PC-9 (cell line): ENCODE measurements at regions not wholly inside any gene's neighbourhood (a gene's known extent, or its start where the extent isn't known, plus 50 kb on each side); places are given as distances from the start of the nearest gene placed in this dataset.

Experiments used
- BruUV-seq: library from RNA; stranded (reverse); fragments of 400-500 nt; replicated peaks from 2 replicates; lab custom pipeline; 2021; lab: Mats Ljungman, UMichigan
- CTCF ChIA-PET: fragments of 300-600 bp; sonication (Branson Sonifier 250); formaldehyde crosslinking; loops from one replicate; lab custom pipeline; 2022; ENCODE audit warnings: antibody characterized with exemption; lab: Charles Lee
- POLR2A ChIA-PET: fragments of 300-600 bp; sonication (Branson Sonifier 250); formaldehyde crosslinking; loops from one replicate; lab custom pipeline; 2022; ENCODE audit warnings: antibody characterized with exemption; ENCODE audit not compliant: unreplicated experiment; lab: Charles Lee
- DNase-seq, 2 experiments: peaks; one replicate each; pipeline versions ENCODE4 v3.0.0 to v3.0.0-alpha.2; 2015 to 2022; ENCODE audit warnings: mixed read lengths in 1 of 2
- H2AFZ ChIP-seq: fragments of 200-600 bp; sonication (generic); 2 replicates; pipeline ENCODE4 v1.8.1; 2017; ENCODE audit warnings: antibody characterized with exemption
- H3F3A ChIP-seq: fragments of 200-600 bp; sonication (generic); 2 replicates; pipeline ENCODE4 v1.8.1; 2017; ENCODE audit warnings: antibody characterized with exemption, mild to moderate bottlenecking, low read depth; ENCODE audit not compliant: insufficient read depth
- H3K27ac ChIP-seq: fragments of 200-600 bp; sonication (generic); 2 replicates; pipeline ENCODE4 v1.6.1; 2016; ENCODE audit warnings: mixed run types
- H3K27me3 ChIP-seq: fragments of 200-600 bp; sonication (generic); 2 replicates; pipeline ENCODE4 v1.6.1; 2016; ENCODE audit warnings: low read depth, mixed run types; ENCODE audit not compliant: insufficient read depth
- H3K36me3 ChIP-seq: fragments of 200-600 bp; sonication (generic); 2 replicates; pipeline ENCODE4 v1.6.1; 2016; ENCODE audit warnings: low read depth, mixed run types
- H3K4me1 ChIP-seq: fragments of 200-600 bp; sonication (generic); replicated peaks from 2 replicates; pipeline ENCODE4 v1.6.1; 2016; ENCODE audit warnings: mixed run types; ENCODE audit not compliant: insufficient read depth
- H3K4me2 ChIP-seq: fragments of 200-600 bp; sonication (generic); 2 replicates; pipeline ENCODE4 v1.6.1; 2017; ENCODE audit warnings: mixed run types
- H3K4me3 ChIP-seq: fragments of 200-600 bp; sonication (generic); 2 replicates; pipeline ENCODE4 v1.6.1; 2016; ENCODE audit warnings: mixed run types
- H3K79me2 ChIP-seq: fragments of 200-600 bp; sonication (generic); 2 replicates; pipeline ENCODE4 v1.6.1; 2017; ENCODE audit warnings: low read depth, mixed run types
- H3K9me2 ChIP-seq: fragments of 200-600 bp; sonication (generic); 2 replicates; pipeline ENCODE4 v1.8.1; 2017; ENCODE audit warnings: mild to moderate bottlenecking; ENCODE audit not compliant: insufficient read depth
- H3K9me3 ChIP-seq: fragments of 200-600 bp; sonication (generic); 2 replicates; pipeline ENCODE4 v1.8.1; 2016; ENCODE audit warnings: low read depth; ENCODE audit not compliant: insufficient read depth
- H4K20me1 ChIP-seq: fragments of 200-600 bp; sonication (generic); 2 replicates; pipeline ENCODE4 v1.8.1; 2017; ENCODE audit not compliant: insufficient read depth
- CTCF ChIP-seq: fragments of 200-600 bp; sonication (generic); conservative IDR thresholded peaks from 2 replicates; pipeline ENCODE4 v1.6.1; 2017; ENCODE audit warnings: mixed run types, antibody characterized with exemption, mild to moderate bottlenecking, moderate library complexity
- EZH2 ChIP-seq: fragments of 200-600 bp; sonication (generic); IDR thresholded peaks from 2 replicates; pipeline ENCODE4 v1.8.0; 2017; ENCODE audit warnings: antibody characterized with exemption, low read depth
- intact Hi-C: fragments of 100-400 bp; cut with micrococcal nuclease; formaldehyde crosslinking; loops from one replicate; pipeline ENCODE4 v1.10.0; 2022; ENCODE audit not compliant: unreplicated experiment

- POLR2A ChIA-PET: no interaction called here
- TF ChIP-seq CTCF: no peak
- TF ChIP-seq EZH2: no peak
- no TSS peak for BruUV-seq
Observed at GRCh38 chr5:135706893-135707292, 127.6 kb upstream of the SLC25A48 start.

GRCh38 chr5:135706474-135706873 is 127.7 kb upstream of the CXCL14 start:
- no peaks in the 10 kb centered on the region for H3K4me1 ChIP-seq
- H3K27me3 ChIP-seq: peaks cover 36% of the 10 kb centered on the region
- H3K4me3 ChIP-seq: no peak overlapping the region
- H3K27ac ChIP-seq: no peak overlapping the region
- no peaks in the 10 kb centered on the region for H3K36me3 ChIP-seq
- H2AFZ ChIP-seq: no peak overlapping the region
- no peak overlapping the region for H3K4me2 ChIP-seq
- intact Hi-C loops: no loop called here
- H3F3A ChIP-seq: no peaks in the 10 kb centered on the region
- no peaks in the 10 kb centered on the region for H3K79me2 ChIP-seq
- H4K20me1 ChIP-seq: no peaks in the 10 kb centered on the region
- no peak for DNase-seq
- TF ChIP-seq CTCF (no peak), EZH2 (no peak)
- POLR2A ChIA-PET: no interaction called here
- no TSS peak for BruUV-seq
- no peaks in the 10 kb centered on the region for H3K9me2 ChIP-seq
- H3K9me3 ChIP-seq: no peaks in the 10 kb centered on the region
- CTCF ChIA-PET: no interaction called here

More at GRCh38 chr5:135706893-135707292, 127.6 kb upstream of the SLC25A48 start:
- CTCF ChIA-PET: no interaction called here
- H3K27ac ChIP-seq: no peak overlapping the region
- H3K79me2 ChIP-seq: no peaks in the 10 kb centered on the region
- H2AFZ ChIP-seq: no peak overlapping the region
- DNase-seq: no peak
- H3K27me3 ChIP-seq: peaks cover 40% of the 10 kb centered on the region
- H3F3A ChIP-seq: no peaks in the 10 kb centered on the region
- no peaks in the 10 kb centered on the region for H3K36me3 ChIP-seq
- intact Hi-C loops: no loop called here
- H3K9me3 ChIP-seq: no peaks in the 10 kb centered on the region
- H3K4me3 ChIP-seq: no peak overlapping the region
- H3K4me1 ChIP-seq: no peaks in the 10 kb centered on the region
- H3K4me2 ChIP-seq: no peak overlapping the region
- no peaks in the 10 kb centered on the region for H4K20me1 ChIP-seq
- no peaks in the 10 kb centered on the region for H3K9me2 ChIP-seq

DNA sequence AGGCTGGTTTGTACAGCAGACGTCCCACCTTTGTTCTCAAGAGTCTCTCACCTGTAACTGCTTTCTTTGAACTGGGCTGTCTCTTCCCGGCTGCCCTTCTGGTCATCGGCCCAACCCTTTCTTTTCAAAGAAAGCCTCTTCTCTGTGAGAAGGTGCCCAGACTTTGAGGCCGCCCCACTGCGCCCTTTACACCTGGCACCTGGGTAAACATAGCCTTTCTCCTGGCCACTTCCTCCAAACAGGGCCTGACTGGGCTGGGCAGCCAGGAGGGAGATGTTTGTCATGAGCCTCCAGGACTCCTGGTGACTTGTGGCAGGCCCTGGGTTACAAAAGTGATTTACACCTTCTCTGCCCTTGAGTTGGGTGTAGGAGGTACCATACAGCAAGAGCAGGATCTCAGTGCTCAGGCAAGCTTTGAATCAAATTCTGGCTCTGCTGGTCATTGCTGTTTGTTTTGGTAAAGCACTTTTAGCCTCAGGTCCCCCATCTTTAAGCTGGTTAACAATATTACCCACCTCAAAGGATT is 127.2 kb upstream of the CXCL14 start:
- H3K9me2 ChIP-seq: no peaks in the 10 kb centered on the region
- H3K4me3 ChIP-seq: no peak overlapping the region
- H2AFZ ChIP-seq: no peak overlapping the region
- no peaks in the 10 kb centered on the region for H4K20me1 ChIP-seq
- intact Hi-C loops: no loop called here
- no peaks in the 10 kb centered on the region for H3K79me2 ChIP-seq
- ChIA-PET CTCF (no interaction called here), POLR2A (no interaction called here)
- H3K9me3 ChIP-seq: no peaks in the 10 kb centered on the region
- peaks cover 31% of the 10 kb centered on the region for H3K27me3 ChIP-seq
- no peak for DNase-seq
- H3K27ac ChIP-seq: no peak overlapping the region
- TF ChIP-seq EZH2: no peak
- no peak for TF ChIP-seq CTCF
- no peaks in the 10 kb centered on the region for H3K36me3 ChIP-seq
- no TSS peak for BruUV-seq
- H3K4me1 ChIP-seq: no peaks in the 10 kb centered on the region
- no peak overlapping the region for H3K4me2 ChIP-seq
- no peaks in the 10 kb centered on the region for H3F3A ChIP-seq
